Lower leg skin (tissue), 3 donors: ENCODE measurements at regions not wholly inside any gene's neighbourhood (a gene's known extent, or its start where the extent isn't known, plus 50 kb on each side); places are given as distances from the start of the nearest gene placed in this dataset.

Experiments
- POLR2A ChIP-seq, 2 donors: fragments of 450-650 bp; IDR thresholded peaks; one replicate each; pipeline ENCODE4 v1.6.1; 2016 to 2017; ENCODE audit warnings: antibody characterized with exemption in 2 of 2, mild to moderate bottlenecking in 1 of 2, moderate library complexity in 1 of 2
- TF ChIP-seq, protein P1 (sequence below), 3 donors: fragments of 450-650 bp; IDR thresholded peaks; one replicate each; pipeline ENCODE4 v1.5.1; 2016; ENCODE audit warnings: antibody characterized with exemption in 3 of 3, mild to moderate bottlenecking in 3 of 3, moderate library complexity in 2 of 3

DNA sequence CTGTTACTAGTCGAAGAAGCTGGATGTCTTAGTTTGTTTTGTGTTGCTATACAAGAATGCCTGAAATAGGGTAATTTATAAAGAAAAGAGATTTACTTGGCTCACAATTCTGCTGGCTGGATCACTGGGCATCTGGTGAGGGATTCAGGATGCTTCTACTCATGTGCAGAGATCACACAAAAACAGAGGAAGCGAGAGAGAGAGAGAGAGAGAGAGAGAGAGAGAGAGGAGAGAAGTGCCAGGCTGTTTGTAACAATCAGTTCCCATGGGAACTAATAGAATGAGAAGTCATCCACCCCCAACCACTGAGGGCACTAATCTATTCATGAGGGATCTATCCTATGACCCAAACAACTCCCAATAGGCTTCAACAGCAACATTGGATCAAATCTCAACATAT lies 66.2 kb upstream of the FAM9A start:
- TF ChIP-seq, protein P1, sequence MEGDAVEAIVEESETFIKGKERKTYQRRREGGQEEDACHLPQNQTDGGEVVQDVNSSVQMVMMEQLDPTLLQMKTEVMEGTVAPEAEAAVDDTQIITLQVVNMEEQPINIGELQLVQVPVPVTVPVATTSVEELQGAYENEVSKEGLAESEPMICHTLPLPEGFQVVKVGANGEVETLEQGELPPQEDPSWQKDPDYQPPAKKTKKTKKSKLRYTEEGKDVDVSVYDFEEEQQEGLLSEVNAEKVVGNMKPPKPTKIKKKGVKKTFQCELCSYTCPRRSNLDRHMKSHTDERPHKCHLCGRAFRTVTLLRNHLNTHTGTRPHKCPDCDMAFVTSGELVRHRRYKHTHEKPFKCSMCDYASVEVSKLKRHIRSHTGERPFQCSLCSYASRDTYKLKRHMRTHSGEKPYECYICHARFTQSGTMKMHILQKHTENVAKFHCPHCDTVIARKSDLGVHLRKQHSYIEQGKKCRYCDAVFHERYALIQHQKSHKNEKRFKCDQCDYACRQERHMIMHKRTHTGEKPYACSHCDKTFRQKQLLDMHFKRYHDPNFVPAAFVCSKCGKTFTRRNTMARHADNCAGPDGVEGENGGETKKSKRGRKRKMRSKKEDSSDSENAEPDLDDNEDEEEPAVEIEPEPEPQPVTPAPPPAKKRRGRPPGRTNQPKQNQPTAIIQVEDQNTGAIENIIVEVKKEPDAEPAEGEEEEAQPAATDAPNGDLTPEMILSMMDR (IDR thresholded peaks at IDR 0.05) = no peak
- TF ChIP-seq POLR2A (IDR thresholded peaks at IDR 0.05) = no peak
